Common myeloid progenitor, CD34-positive (primary cell): ENCODE measurements at regions not wholly inside any gene's neighbourhood (a gene's known extent, or its start where the extent isn't known, plus 50 kb on each side); places are given as distances from the start of the nearest gene placed in this dataset.

Source experiments
- CTCF ChIA-PET: fragments of 350-600 bp; sonication (Branson Sonifier 250); formaldehyde crosslinking; loops from one replicate; lab custom pipeline; 2021; ENCODE audit warnings: antibody characterized with exemption; lab: Charles Lee
- POLR2A ChIA-PET: fragments of 350-600 bp; sonication (Branson Sonifier 250); formaldehyde crosslinking; loops from one replicate; lab custom pipeline; 2021; ENCODE audit warnings: antibody characterized with exemption; lab: Charles Lee
- DNase-seq, 3 donors: peaks; one replicate each; pipeline versions ENCODE4 v3.0.0 to v3.0.0-alpha.2; 2013
- H3K27ac ChIP-seq, 2 experiments: 1 replicate in 1 of 2; 2 replicates in 1 of 2; pipeline ENCODE4 v1.7.0; 2013; ENCODE audit warnings: inconsistent platforms in 2 of 2, low read length in 2 of 2, mild to moderate bottlenecking in 2 of 2, low read depth in 1 of 2, moderate library complexity in 1 of 2; ENCODE audit not compliant: severe bottlenecking in 2 of 2, insufficient read depth in 1 of 2, poor library complexity in 1 of 2
- H3K27me3 ChIP-seq, 5 experiments: replicated peaks in 2 of 5; 1 replicate in 3 of 5; 2 replicates in 2 of 5; pipeline versions ENCODE4 v1.6.1 to v1.7.0; 2013; ENCODE audit warnings: low read length in 4 of 5, mild to moderate bottlenecking in 2 of 5, moderate library complexity in 2 of 5, inconsistent platforms in 1 of 5; ENCODE audit not compliant: insufficient read depth in 5 of 5, control insufficient read depth in 4 of 5
- H3K36me3 ChIP-seq, 4 experiments: 1 replicate in 2 of 4; 2 replicates in 2 of 4; pipeline versions ENCODE4 v1.6.1 to v1.7.0; 2013; ENCODE audit warnings: low read length in 3 of 4, control low read depth in 1 of 4, mild to moderate bottlenecking in 1 of 4; ENCODE audit not compliant: control insufficient read depth in 4 of 4, insufficient read depth in 4 of 4
- H3K4me1 ChIP-seq, 4 experiments: 1 replicate in 3 of 4; 2 replicates in 1 of 4; pipeline versions ENCODE4 v1.6.1 to v1.7.1; 2013; ENCODE audit warnings: low read length in 3 of 4, mild to moderate bottlenecking in 3 of 4, control low read depth in 1 of 4, inconsistent platforms in 1 of 4, moderate library complexity in 1 of 4; ENCODE audit not compliant: control insufficient read depth in 4 of 4, insufficient read depth in 4 of 4; ENCODE audit errors: control extremely low read depth in 1 of 4
- H3K4me3 ChIP-seq, 7 experiments: 1 replicate in 4 of 7; 2 replicates in 3 of 7; pipeline versions ENCODE4 v1.5.1 to v1.7.0; 2013; ENCODE audit warnings: mild to moderate bottlenecking in 7 of 7, low read length in 6 of 7, moderate library complexity in 6 of 7, inconsistent platforms in 2 of 7, low read depth in 2 of 7, control low read depth in 1 of 7; ENCODE audit not compliant: insufficient read depth in 4 of 7, control insufficient read depth in 1 of 7; ENCODE audit errors: extremely low read depth in 1 of 7
- H3K9me3 ChIP-seq, 5 experiments: 1 replicate in 4 of 5; 2 replicates in 1 of 5; pipeline versions ENCODE4 v1.6.1 to v1.7.1; 2013; ENCODE audit warnings: low read length in 4 of 5, mild to moderate bottlenecking in 2 of 5, inconsistent platforms in 1 of 5, low read depth in 1 of 5, moderate library complexity in 1 of 5; ENCODE audit not compliant: control insufficient read depth in 4 of 5, insufficient read depth in 2 of 5; ENCODE audit errors: control extremely low read depth in 1 of 5
- WGBS: methylation state at CpG from one replicate; pipeline ENCODE4 v1.1.5; 2013; ENCODE audit not compliant: insufficient coverage; 5-methylcytosine and 5-hydroxymethylcytosine counted together

- Histone ChIP-seq H3K4me3 (no peak overlapping the region), H3K9me3 (peaks cover 0 to 10% (median 3%) of the 10 kb centered on the region in 5 experiments), H3K27ac (no peak overlapping the region), H3K36me3 (no peaks in the 10 kb centered on the region), H3K4me1 (peaks cover 0 to 4% (median 0%) of the 10 kb centered on the region in 4 experiments), H3K27me3 (no peaks in the 10 kb centered on the region)
- CTCF ChIA-PET: interaction anchor here (1.9 kb wide), 1 partner anchor 13 kb away, joined by 4 read pairs; no protein-coding TSS in a partner anchor
- POLR2A ChIA-PET: no interaction called here
- no peak for DNase-seq
Observed at GRCh38 chr6:140773276-140773675, 1359.4 kb upstream of the GJE1 start.

GRCh38 chr6:140772576-140772975, 1360.1 kb upstream of the GJE1 start:
- H3K36me3 ChIP-seq: no peaks in the 10 kb centered on the region
- no CpG with 5 or more reads among the region's 3 CpGs for WGBS
- ChIA-PET CTCF (interaction anchor here (1.9 kb wide), 1 partner anchor 14 kb away, joined by 4 read pairs; no protein-coding TSS in a partner anchor), POLR2A (no interaction called here)
- H3K4me3 ChIP-seq: no peak overlapping the region
- peaks cover 0 to 16% (median 6%) of the 10 kb centered on the region in 5 experiments for H3K9me3 ChIP-seq
- no peaks in the 10 kb centered on the region for H3K27me3 ChIP-seq
- no peak for DNase-seq
- H3K4me1 ChIP-seq: peaks cover 0 to 4% (median 0%) of the 10 kb centered on the region in 4 experiments
- H3K27ac ChIP-seq: no peak overlapping the region

- POLR2A ChIA-PET: no interaction called here
- peaks cover 0 to 21% (median 8%) of the 10 kb centered on the region in 5 experiments for H3K9me3 ChIP-seq
- no peaks in the 10 kb centered on the region for H3K27me3 ChIP-seq
- 100% methylated on average over 2 of the region's 3 CpGs for WGBS
- no peak for DNase-seq
- no peak overlapping the region for H3K4me3 ChIP-seq
- CTCF ChIA-PET: interaction anchor here (0.6 kb wide), 1 partner anchor 367 kb away, joined by 3 read pairs; no protein-coding TSS in a partner anchor
- H3K36me3 ChIP-seq: no peaks in the 10 kb centered on the region
- H3K27ac ChIP-seq: no peak overlapping the region
- no peaks in the 10 kb centered on the region for H3K4me1 ChIP-seq
Observed at GRCh38 chr6:140768133-140768532, 1364.6 kb upstream of the GJE1 start.

DNA sequence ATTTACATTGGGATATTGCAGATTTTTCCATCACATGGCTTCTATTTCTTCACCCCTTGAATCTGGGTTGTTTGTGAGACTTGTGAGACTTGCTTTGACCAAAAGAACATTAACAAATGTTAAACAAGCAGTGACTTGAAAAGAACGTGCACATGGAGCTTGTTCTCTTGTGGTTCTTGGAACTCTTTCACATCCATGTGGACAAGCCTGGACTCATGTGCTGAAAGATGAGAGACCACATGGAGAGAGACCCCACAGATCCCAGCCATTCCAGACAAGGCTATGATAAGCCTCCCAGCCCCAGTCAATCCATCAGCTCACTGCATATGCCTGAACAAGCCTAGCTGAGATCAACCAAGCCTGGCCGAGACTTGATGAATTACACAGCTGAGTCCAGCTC, 1365.7 kb upstream of the GJE1 start:
- POLR2A ChIA-PET: no interaction called here
- H3K9me3 ChIP-seq: peaks cover 0 to 20% (median 8%) of the 10 kb centered on the region in 5 experiments
- CTCF ChIA-PET: no interaction called here
- H3K4me1 ChIP-seq: no peaks in the 10 kb centered on the region
- H3K27ac ChIP-seq: no peak overlapping the region
- no peak for DNase-seq
- H3K27me3 ChIP-seq: no peaks in the 10 kb centered on the region
- H3K36me3 ChIP-seq: no peaks in the 10 kb centered on the region
- 100% methylated on average over 1 of the region's 2 CpGs for WGBS
- no peak overlapping the region for H3K4me3 ChIP-seq

DNA sequence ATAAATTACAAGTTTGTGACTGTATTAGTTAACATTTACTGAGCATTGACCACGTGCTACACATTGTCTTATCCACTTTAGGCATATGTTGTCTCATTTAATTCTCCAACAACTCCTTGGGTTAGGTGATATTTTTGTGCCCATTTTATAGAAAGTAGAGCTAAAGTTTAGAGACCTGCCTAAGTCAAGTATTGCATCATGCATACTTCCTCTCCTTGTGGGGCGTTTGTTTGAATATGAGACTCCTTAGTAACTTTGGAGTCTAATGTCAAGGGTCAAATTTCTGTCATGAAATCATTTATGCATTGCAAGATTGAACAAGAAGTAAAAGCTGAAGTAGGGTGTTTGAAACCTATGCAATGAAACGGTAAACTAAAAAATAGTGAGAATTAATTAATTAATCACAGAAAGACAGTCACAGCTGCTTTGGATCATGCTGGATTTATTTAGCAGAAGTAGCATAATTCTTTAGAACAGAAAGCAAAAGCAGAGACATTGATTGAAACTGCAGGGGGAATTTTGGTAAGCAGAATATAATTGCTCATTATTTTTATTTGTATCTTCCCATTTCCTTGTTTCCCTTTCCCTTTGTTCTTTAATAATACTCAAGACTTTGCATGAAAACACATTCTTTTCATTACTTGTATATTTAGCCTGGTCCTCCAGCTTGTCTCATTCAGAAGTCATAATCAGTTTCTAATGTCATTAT, 1374.4 kb upstream of the GJE1 start:
- ChIA-PET CTCF (no interaction called here), POLR2A (interaction anchor here (0.5 kb wide), 1 partner anchor 25 kb away, joined by 3 read pairs; no protein-coding TSS in a partner anchor)
- Histone ChIP-seq H3K27ac (no peak overlapping the region), H3K9me3 (no peaks in the 10 kb centered on the region), H3K27me3 (no peaks in the 10 kb centered on the region), H3K4me3 (no peak overlapping the region), H3K4me1 (no peaks in the 10 kb centered on the region), H3K36me3 (no peaks in the 10 kb centered on the region)
- DNase-seq: no peak
- no CpG with 5 or more reads among the region's 3 CpGs for WGBS

GRCh38 chr6:140752234-140752633, 1377.8 kb upstream of the CITED2 start:
- H3K36me3 ChIP-seq: no peaks in the 10 kb centered on the region
- peaks cover 0 to 5% (median 2%) of the 10 kb centered on the region in 5 experiments for H3K9me3 ChIP-seq
- ChIA-PET POLR2A (no interaction called here), CTCF (no interaction called here)
- H3K4me3 ChIP-seq: no peak overlapping the region
- H3K4me1 ChIP-seq: no peaks in the 10 kb centered on the region
- WGBS: no CpG with 5 or more reads among the region's 1 CpG
- H3K27me3 ChIP-seq: no peaks in the 10 kb centered on the region
- DNase-seq: no peak
- no peak overlapping the region for H3K27ac ChIP-seq

GRCh38 chr6:140747114-140747513, 1372.7 kb upstream of the CITED2 start:
- ChIA-PET POLR2A (no interaction called here), CTCF (no interaction called here)
- Histone ChIP-seq H3K4me3 (no peak overlapping the region), H3K36me3 (no peaks in the 10 kb centered on the region), H3K9me3 (peaks cover 0 to 8% (median 2%) of the 10 kb centered on the region in 5 experiments), H3K27me3 (no peaks in the 10 kb centered on the region), H3K27ac (no peak overlapping the region), H3K4me1 (peaks cover 0 to 3% (median 0%) of the 10 kb centered on the region in 4 experiments)
- 100% methylated on average over 2 of the region's 2 CpGs for WGBS
- no peak for DNase-seq
